ENCODE measurements at regions not wholly inside any gene's neighbourhood (a gene's known extent, or its start where the extent isn't known, plus 50 kb on each side); places are given as distances from the start of the nearest gene placed in this dataset.
"Not testable (repeated sequence)": the region's sequence is repeated elsewhere in the genome, so short reads cannot be mapped to it uniquely, and the experiment has no call there.

DNA sequence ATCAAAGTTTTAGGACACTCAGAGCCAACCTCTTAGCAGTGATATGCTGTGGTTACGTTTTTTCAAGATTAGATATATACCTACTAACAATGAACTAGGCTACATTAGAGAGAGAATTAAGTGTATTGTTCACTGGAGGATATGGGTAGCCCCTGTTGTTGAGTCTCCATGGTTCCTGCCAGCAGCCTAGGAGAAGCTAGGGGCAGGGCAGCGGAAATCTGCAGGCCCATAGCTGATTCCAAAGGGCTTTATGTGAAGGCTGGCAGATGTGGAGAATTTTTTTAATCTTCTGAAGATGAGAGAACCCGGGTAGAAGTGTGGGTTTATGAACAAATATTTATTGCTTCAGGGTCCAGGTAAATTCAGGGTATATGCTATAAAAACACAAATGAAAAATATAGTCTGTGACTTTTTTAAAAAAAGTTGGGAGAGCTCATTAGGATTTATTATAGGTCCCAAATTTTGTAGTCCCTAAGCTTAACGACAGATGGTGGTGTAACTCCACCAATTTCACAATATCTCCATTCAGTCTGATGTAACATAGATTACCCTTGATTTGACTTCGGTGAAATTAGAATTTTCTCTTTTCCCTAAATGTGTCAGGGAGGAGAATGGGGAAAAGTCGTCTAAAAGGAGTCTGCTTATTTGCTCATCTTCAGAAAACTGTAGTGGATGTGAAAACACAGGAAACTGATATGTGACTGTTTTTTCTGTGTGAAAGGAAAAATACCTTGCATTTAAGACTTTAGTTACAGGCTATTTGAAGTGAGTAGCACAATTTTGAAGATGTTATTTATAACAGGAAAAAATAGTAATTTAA lies 163.0 kb upstream of the PPP1R3A start:
- Histone ChIP-seq H3K36me3 (no peaks in the 10 kb centered on the region), H3K4me3 (peak overlapping the region in 2 of 4 donors; percentile 40 to 68), H3K27ac (no peak overlapping the region), H3K4me1 (peaks cover 0 to 39% (median 11%) of the 10 kb centered on the region in 4 donors), H3K9me3 (no peaks in the 10 kb centered on the region), H3K27me3 (peaks cover 0 to 38% of the 10 kb centered on the region in 2 donors)
- WGBS, 2 donors, result 24 to 29% methylated on average over 6 of the region's 6 CpGs
- DNase-seq (ENCODE audit: low spot score in 2 of 2), result peak in 1 of 2 donors; percentile 56
- TF ChIP-seq EP300 (IDR thresholded peaks at IDR 0.05) (no peak), CTCF (IDR thresholded peaks at IDR 0.05) (peak; percentile 40 to 78 (median 51)), POLR2A (IDR thresholded peaks at IDR 0.05) (no peak)

GRCh38 chr7:114077158-114077524 lies 158.3 kb upstream of the PPP1R3A start:
- DNase-seq (ENCODE audit: low spot score in 2 of 2); H3K27me3 ChIP-seq; H3K27ac ChIP-seq; H3K4me1 ChIP-seq; H3K4me3 ChIP-seq; H3K9me3 ChIP-seq; H3K36me3 ChIP-seq: not testable (repeated sequence)
- WGBS, 2 donors, result 88 to 99% methylated on average over 7 to 18 of the region's 18 CpGs

- not testable (repeated sequence) for H3K27ac ChIP-seq; H3K9me3 ChIP-seq; H3K27me3 ChIP-seq; H3K36me3 ChIP-seq; DNase-seq (ENCODE audit: low spot score in 2 of 2); H3K4me3 ChIP-seq; H3K4me1 ChIP-seq
- 94% methylated on average over 26 to 33 of the region's 38 CpGs for WGBS, 2 donors
Measured at GRCh38 chr7:114076392-114077157, 157.8 kb upstream of the PPP1R3A start.

DNA sequence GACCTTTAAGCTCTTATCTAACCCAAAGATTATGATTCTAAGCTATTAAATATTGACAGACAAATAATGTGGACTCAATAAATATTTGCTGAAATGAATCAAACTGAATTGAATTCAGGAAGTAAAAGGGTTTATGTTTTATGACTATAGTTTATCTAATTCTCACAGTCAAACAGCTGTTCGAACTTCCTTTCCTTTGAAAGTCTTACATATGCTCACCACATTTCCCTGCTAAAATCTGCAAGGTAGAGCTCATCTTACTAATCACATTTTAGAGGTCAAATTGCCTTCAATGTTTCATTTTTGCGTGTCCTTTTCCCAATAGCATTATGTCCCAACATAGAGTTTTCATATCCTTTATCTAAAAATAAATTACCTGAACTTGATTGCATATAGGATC lies 154.9 kb upstream of the PPP1R3A start:
- 57 to 58% methylated on average over 2 of the region's 2 CpGs for WGBS, 2 donors

GRCh38 chr7:114070246-114070645 lies 151.4 kb upstream of the PPP1R3A start:
- Histone ChIP-seq H3K27me3 (no peaks in the 10 kb centered on the region), H3K27ac (no peak overlapping the region), H3K4me3 (no peak overlapping the region), H3K36me3 (no peaks in the 10 kb centered on the region), H3K4me1 (no peaks in the 10 kb centered on the region), H3K9me3 (no peaks in the 10 kb centered on the region)
- DNase-seq (ENCODE audit: low spot score in 2 of 2), result no peak
- TF ChIP-seq EP300 (IDR thresholded peaks at IDR 0.05) (no peak), CTCF (IDR thresholded peaks at IDR 0.05) (no peak), POLR2A (IDR thresholded peaks at IDR 0.05) (no peak)

More for the DNA sequence above, 154.9 kb upstream of the PPP1R3A start:
- no peaks in the 10 kb centered on the region for H3K27me3 ChIP-seq
- no peak for DNase-seq (ENCODE audit: low spot score in 2 of 2)
- H3K4me3 ChIP-seq, result no peak overlapping the region
- no peaks in the 10 kb centered on the region for H3K36me3 ChIP-seq
- H3K9me3 ChIP-seq, result no peaks in the 10 kb centered on the region
- no peak overlapping the region for H3K27ac ChIP-seq
- no peak for TF ChIP-seq EP300 (IDR thresholded peaks at IDR 0.05)
- TF ChIP-seq CTCF (IDR thresholded peaks at IDR 0.05), result no peak
- TF ChIP-seq POLR2A (IDR thresholded peaks at IDR 0.05), result no peak
- H3K4me1 ChIP-seq, result no peaks in the 10 kb centered on the region

- no peak for DNase-seq (ENCODE audit: low spot score in 2 of 2)
- TF ChIP-seq POLR2A (IDR thresholded peaks at IDR 0.05) (no peak), CTCF (IDR thresholded peaks at IDR 0.05) (no peak), EP300 (IDR thresholded peaks at IDR 0.05) (no peak)
- Histone ChIP-seq H3K36me3 (no peaks in the 10 kb centered on the region), H3K27me3 (no peaks in the 10 kb centered on the region), H3K9me3 (no peaks in the 10 kb centered on the region), H3K4me3 (no peak overlapping the region), H3K27ac (no peak overlapping the region), H3K4me1 (no peaks in the 10 kb centered on the region)
- 80 to 85% methylated on average over 3 of the region's 3 CpGs for WGBS, 2 donors
Measured at GRCh38 chr7:114062810-114063209, 144.0 kb upstream of the PPP1R3A start.
